Central memory CD8-positive, alpha-beta T cell (primary cell): ENCODE measurements at regions not wholly inside any gene's neighbourhood (a gene's known extent, or its start where the extent isn't known, plus 50 kb on each side); places are given as distances from the start of the nearest gene placed in this dataset.

Experiments used
- ATAC-seq: fragments of 150-1000 bp; cut with Tn5 transposase; replicated peaks from 2 replicates; pipeline ENCODE4 v1.10.0; 2022; ENCODE audit warnings: mild to moderate bottlenecking, moderate FRiP score, moderate number of reproducible peaks; ENCODE audit not compliant: poor library complexity, severe bottlenecking; ENCODE audit errors: extremely low read depth
- DNase-seq, 2 donors: peaks; one replicate each; pipeline ENCODE4 v3.0.0; 2021; ENCODE audit warnings: low spot score in 2 of 2
- H3K27ac Mint-ChIP-seq: one replicate; pipeline ENCODE4 v1.8.0; 2022; ENCODE audit warnings: low read depth, mild to moderate bottlenecking, moderate library complexity, mixed read lengths
- H3K27me3 Mint-ChIP-seq: one replicate; pipeline ENCODE4 v1.8.0; 2022; ENCODE audit warnings: mixed read lengths
- H3K36me3 Mint-ChIP-seq: one replicate; pipeline ENCODE4 v1.8.0; 2022; ENCODE audit warnings: mild to moderate bottlenecking, moderate library complexity, mixed read lengths; ENCODE audit not compliant: insufficient read depth
- H3K4me1 Mint-ChIP-seq: one replicate; pipeline ENCODE4 v1.8.0; 2022; ENCODE audit warnings: mixed read lengths
- H3K4me3 Mint-ChIP-seq: one replicate; pipeline ENCODE4 v1.8.0; 2022; ENCODE audit warnings: mild to moderate bottlenecking, moderate library complexity, mixed read lengths
- H3K9me3 Mint-ChIP-seq: one replicate; pipeline ENCODE4 v1.8.0; 2022; ENCODE audit warnings: mixed read lengths

DNA sequence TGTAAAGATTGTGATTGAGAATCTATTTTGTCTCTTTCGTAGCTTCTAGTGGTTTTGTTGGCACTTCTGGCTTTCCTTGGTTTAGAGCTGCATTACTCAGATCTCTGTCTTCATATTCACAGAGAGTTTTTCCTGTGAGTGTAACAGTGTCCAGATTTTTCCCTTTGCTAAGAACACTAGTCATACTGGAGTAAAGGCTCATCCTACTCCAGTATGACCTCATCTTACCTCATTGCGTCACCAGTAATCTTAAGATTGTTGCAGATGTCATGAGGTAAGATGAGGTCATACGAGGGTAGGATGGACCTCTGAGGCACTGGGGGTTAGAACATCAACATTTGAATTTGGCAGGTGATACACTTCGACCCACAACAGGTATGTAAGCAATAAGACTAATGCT, 461.2 kb downstream of the FLRT2 start:
- no peak overlapping the region for H3K4me3 Mint-ChIP-seq
- no peaks in the 10 kb centered on the region for H3K9me3 Mint-ChIP-seq
- peaks cover 3% of the 10 kb centered on the region for H3K36me3 Mint-ChIP-seq
- ATAC-seq (no peak), DNase-seq (no peak)
- no peaks in the 10 kb centered on the region for H3K4me1 Mint-ChIP-seq
- H3K27me3 Mint-ChIP-seq: no peaks in the 10 kb centered on the region
- no peak overlapping the region for H3K27ac Mint-ChIP-seq

DNA sequence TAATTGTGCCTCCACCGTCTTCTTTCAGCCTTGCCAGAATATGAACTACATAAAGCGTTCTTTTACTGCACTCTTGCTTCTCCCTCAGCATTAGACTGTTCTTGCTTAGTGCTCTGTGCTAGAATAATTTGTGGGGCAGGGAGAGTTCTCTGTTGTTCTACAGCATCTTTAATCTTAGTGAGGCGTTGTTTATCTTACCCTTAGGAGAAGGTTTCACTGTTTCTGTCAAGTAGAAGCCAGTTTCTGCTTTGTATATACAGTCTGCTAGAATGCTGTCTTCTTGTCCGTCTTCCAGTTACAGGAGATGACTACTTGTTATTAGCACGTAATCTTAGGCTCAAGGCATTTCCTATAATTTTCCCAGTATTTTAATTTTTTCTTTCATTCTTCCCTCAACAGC, 458.0 kb downstream of the FLRT2 start:
- Mint-ChIP-seq H3K27ac (no peak overlapping the region), H3K9me3 (no peaks in the 10 kb centered on the region), H3K27me3 (no peaks in the 10 kb centered on the region), H3K4me1 (no peaks in the 10 kb centered on the region), H3K4me3 (no peak overlapping the region), H3K36me3 (peaks cover 2% of the 10 kb centered on the region)
- ATAC-seq: no peak
- DNase-seq: no peak

DNA sequence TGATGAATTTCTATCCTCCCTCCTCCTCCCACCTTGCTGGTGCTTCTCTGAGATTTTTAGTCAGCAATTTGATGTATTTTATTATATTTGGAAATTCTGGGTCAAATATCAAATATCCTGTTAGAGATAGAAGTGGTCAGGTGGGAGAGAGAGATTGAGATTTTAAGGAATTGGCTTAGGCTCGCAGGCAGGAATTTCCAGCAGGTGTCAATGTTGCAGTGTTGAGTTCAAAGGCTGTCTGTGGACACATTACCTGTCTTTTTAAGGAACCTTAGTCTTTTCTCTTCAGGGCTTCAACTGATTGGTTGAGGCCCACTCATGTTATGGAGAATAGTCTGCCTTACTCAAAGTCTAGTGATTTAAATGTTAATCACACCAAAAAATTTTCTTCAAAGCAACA, 457.3 kb downstream of the FLRT2 start:
- Mint-ChIP-seq H3K36me3 (peaks cover 2% of the 10 kb centered on the region), H3K9me3 (no peaks in the 10 kb centered on the region), H3K27ac (no peak overlapping the region), H3K4me3 (no peak overlapping the region), H3K27me3 (no peaks in the 10 kb centered on the region), H3K4me1 (no peaks in the 10 kb centered on the region)
- no peak for ATAC-seq
- DNase-seq: no peak

DNA sequence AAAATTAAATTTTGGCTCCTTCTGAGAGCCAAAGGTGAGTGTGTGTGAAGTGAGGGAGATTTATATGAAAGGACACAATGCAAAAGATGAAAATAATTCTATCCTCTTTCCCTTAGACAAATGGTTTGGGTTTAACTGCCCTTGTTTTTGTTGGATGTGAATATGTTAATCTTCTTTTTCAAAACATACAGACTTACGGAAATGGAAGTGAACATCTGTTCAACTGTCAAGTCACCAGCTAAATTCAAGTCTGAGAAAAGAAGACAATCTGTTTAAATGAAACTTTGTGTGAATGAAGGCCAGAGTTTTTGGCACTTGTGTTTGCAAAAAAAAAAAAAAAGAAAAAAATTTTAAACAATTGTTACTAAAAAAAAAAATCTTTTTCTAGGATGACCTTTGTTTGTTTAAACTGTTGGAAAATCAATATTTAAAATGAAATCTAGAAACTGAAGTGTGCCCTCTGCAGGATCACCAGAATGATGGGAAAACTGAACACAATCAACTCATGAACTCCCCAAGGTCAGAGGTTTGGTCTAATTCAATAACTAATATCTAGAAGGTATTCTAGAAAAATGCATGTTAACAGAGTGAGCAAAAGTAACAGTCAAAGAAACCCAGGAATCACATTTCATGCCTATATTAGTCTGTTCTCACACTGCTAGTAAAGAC, 448.8 kb downstream of the FLRT2 start:
- DNase-seq (no peak), ATAC-seq (no peak)
- no peak overlapping the region for H3K27ac Mint-ChIP-seq
- no peaks in the 10 kb centered on the region for H3K27me3 Mint-ChIP-seq
- peaks cover 3% of the 10 kb centered on the region for H3K9me3 Mint-ChIP-seq
- peaks cover 6% of the 10 kb centered on the region for H3K36me3 Mint-ChIP-seq
- H3K4me3 Mint-ChIP-seq: no peak overlapping the region
- H3K4me1 Mint-ChIP-seq: peaks cover 5% of the 10 kb centered on the region

DNA sequence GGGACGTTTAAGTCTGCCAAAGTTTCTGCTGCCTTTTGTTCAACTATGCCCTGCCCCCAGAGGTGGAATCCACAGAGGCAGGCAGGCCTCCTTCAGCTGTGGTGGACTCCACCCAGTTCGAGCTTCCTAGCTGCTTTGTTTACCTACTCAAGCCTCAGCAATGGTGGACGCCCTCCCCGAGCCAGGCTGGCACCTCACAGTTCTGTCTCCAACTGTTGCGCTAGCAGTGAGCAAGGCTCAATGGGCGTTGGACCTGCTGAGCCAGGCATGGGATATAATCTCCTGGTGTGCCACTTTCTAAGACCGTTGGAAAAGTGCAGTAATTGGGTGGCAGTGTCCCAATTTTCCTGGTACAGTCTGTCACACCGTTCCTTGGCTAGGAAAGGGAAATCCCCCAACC, 444.7 kb downstream of the FLRT2 start:
- DNase-seq: no peak
- H3K4me3 Mint-ChIP-seq: no peak overlapping the region
- H3K9me3 Mint-ChIP-seq: peaks cover 12% of the 10 kb centered on the region
- ATAC-seq: no peak
- no peaks in the 10 kb centered on the region for H3K27me3 Mint-ChIP-seq
- no peak overlapping the region for H3K27ac Mint-ChIP-seq
- H3K4me1 Mint-ChIP-seq: peaks cover 34% of the 10 kb centered on the region
- peaks cover 4% of the 10 kb centered on the region for H3K36me3 Mint-ChIP-seq

DNA sequence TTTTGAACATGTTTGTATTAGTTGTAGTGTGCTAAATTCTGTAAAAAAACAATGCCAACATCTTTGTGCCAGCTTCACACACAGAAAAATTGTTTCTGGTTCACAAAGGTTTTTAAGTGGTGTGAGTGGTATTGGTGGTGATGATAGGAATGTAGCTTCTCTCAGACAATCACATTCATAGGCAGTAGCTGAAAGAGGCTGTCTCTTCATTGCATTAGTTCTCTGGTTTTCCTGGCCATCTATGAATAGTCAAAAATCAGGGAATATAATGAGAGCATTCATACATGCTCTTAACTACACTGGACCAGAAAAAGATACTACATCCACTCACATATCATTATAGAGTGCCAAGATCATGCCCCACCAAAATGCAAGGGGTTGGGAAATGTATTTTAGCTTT, 433.5 kb downstream of the FLRT2 start:
- ATAC-seq (no peak), DNase-seq (no peak)
- Mint-ChIP-seq H3K27ac (no peak overlapping the region), H3K36me3 (no peaks in the 10 kb centered on the region), H3K4me3 (no peak overlapping the region), H3K4me1 (peaks cover 40% of the 10 kb centered on the region), H3K27me3 (no peaks in the 10 kb centered on the region), H3K9me3 (no peaks in the 10 kb centered on the region)

DNA sequence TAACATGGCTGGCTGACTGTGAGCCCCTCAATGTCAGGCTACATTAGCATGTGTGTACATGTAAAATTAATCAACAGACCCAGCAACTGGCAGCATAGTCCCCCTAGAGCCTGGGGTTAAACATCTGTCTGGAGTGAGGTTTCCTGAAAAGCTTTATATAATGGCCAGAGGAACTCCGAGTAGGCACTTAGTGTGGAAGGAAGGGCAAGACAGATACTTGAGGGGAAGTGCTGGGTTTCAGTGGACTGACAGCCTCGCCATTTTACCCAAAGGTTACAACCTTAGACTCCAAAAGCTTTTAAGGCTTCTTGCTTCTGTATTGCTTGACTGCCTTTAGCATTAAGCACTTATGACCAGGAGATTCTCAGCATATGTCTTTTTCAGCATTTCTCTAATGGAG, 430.8 kb downstream of the FLRT2 start:
- DNase-seq (no peak), ATAC-seq (no peak)
- peaks cover 33% of the 10 kb centered on the region for H3K4me1 Mint-ChIP-seq
- H3K4me3 Mint-ChIP-seq: no peak overlapping the region
- H3K27me3 Mint-ChIP-seq: no peaks in the 10 kb centered on the region
- H3K9me3 Mint-ChIP-seq: no peaks in the 10 kb centered on the region
- H3K36me3 Mint-ChIP-seq: no peaks in the 10 kb centered on the region
- no peak overlapping the region for H3K27ac Mint-ChIP-seq

DNA sequence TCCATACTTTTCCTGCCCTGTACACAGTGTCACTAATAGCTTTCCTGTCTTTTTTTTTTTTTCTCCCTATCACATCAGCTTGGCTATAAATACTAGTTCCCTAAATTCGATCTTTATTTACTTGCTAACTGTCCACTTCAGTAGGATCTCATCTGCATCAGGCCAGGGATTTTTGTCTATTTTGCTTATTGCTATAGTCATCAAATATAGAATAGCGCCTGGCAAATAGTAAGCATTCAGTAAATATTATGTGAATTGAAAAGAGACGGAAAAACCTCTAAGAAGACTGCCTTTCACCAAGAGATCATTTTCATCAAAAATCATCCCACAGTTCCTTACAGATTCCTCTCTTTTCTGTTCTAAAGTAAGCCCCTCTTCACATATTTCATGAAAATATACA, 429.1 kb downstream of the FLRT2 start:
- Mint-ChIP-seq H3K4me3 (no peak overlapping the region), H3K27ac (no peak overlapping the region), H3K27me3 (no peaks in the 10 kb centered on the region), H3K36me3 (no peaks in the 10 kb centered on the region), H3K9me3 (no peaks in the 10 kb centered on the region), H3K4me1 (peaks cover 36% of the 10 kb centered on the region)
- ATAC-seq (no peak), DNase-seq (no peak)

DNA sequence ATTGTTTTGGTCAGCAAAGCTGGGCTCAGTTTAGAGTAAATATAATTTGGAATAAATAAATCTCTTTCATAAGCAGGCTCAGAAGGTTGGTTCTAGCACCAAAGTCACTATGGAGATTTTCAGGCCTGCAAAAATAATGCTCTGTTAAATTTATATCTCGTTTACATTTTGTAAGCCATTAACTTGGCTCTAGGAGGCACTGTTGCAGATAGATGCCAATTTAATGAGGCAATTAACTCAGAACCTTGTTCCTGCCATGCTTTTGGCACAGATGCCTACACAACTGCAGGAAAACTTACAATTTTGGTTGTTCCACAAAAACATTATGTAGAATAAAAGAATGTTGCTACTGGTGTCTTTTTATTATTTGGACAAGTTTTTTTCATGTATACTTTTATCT, 428.1 kb downstream of the FLRT2 start:
- Mint-ChIP-seq H3K4me1 (peaks cover 39% of the 10 kb centered on the region), H3K27ac (no peak overlapping the region), H3K9me3 (no peaks in the 10 kb centered on the region), H3K27me3 (no peaks in the 10 kb centered on the region), H3K4me3 (no peak overlapping the region), H3K36me3 (no peaks in the 10 kb centered on the region)
- DNase-seq (no peak), ATAC-seq (no peak)

DNA sequence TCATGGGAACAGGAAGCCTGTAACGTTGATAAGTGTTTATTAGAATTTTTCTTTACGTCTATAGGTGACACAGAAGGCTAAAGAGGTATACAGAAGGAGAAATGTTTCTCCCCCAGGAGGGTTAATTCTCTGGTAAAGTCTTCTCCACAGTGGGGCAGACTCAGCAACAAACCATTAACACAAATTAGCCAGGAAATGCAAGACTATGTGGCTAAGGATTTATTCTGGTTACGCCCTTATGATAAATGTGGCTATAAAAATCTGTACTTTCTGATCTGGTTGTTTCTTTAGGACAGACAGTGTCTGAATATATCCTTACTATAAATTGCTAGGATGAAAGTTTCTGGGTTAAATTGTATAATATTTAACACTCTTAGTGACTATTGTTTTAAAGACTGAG, 423.3 kb downstream of the FLRT2 start:
- no peaks in the 10 kb centered on the region for H3K9me3 Mint-ChIP-seq
- no peak overlapping the region for H3K4me3 Mint-ChIP-seq
- no peak overlapping the region for H3K27ac Mint-ChIP-seq
- DNase-seq (no peak), ATAC-seq (no peak)
- no peaks in the 10 kb centered on the region for H3K27me3 Mint-ChIP-seq
- H3K4me1 Mint-ChIP-seq: peaks cover 19% of the 10 kb centered on the region
- no peaks in the 10 kb centered on the region for H3K36me3 Mint-ChIP-seq

DNA sequence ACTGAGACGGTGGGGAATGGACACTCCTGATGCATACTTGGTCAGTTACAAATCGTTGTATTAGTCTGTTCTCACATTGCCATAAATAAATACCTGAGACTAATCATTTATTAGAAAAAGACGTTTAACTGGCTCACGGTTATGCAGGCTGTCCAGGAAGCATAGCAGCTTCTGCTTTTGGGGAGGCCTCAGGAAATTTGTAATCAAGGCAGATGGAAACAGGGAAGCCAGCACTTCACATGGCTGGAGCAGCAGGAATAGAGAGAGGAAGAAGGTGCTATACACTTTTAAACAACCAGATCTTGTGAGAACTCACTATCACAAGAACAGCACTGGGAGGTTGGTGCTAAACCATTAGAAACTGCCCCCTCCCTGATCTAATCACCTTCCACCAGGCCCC, 418.2 kb downstream of the FLRT2 start:
- Mint-ChIP-seq H3K4me3 (no peak overlapping the region), H3K27ac (no peak overlapping the region)

DNA sequence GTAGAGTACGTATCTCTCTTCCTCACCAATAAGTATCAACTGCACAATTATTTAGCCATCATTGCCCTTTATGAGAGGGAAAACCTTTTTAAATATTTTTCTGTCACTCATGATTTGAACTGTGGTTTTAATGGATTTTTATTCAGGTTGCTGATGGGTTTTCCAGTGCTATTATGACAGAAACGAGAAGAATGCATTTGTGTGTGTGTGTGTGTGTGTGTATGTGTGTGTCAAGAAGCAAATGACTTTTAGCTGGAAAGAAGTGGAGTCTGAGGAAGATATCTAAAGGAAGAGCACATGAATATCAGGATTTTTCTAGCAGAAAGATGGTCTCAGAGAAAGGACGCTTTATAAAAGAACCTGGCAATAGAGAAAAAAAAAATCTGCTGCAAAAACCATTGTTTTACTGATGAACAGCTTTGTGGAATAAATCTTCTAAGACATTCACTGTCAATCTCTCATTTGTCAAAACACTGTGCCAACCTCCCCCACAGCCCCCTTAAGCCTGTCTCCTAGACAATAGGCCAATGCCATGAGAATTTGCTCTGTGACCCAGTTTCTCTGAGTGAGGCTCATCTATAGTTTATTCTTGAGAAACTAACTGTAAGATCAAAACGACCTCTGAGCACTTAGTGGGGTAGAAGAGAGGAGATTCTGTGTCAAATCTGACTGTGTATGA, 417.7 kb downstream of the FLRT2 start:
- peaks cover 2% of the 10 kb centered on the region for H3K36me3 Mint-ChIP-seq
- ATAC-seq (no peak), DNase-seq (no peak)
- H3K4me3 Mint-ChIP-seq: no peak overlapping the region
- peaks cover 24% of the 10 kb centered on the region for H3K4me1 Mint-ChIP-seq
- no peaks in the 10 kb centered on the region for H3K9me3 Mint-ChIP-seq
- H3K27me3 Mint-ChIP-seq: no peaks in the 10 kb centered on the region
- no peak overlapping the region for H3K27ac Mint-ChIP-seq

More for the DNA sequence above, 418.2 kb downstream of the FLRT2 start:
- ATAC-seq (no peak), DNase-seq (no peak)
- Mint-ChIP-seq H3K27me3 (no peaks in the 10 kb centered on the region), H3K9me3 (no peaks in the 10 kb centered on the region), H3K4me1 (peaks cover 27% of the 10 kb centered on the region), H3K36me3 (peaks cover 2% of the 10 kb centered on the region)

DNA sequence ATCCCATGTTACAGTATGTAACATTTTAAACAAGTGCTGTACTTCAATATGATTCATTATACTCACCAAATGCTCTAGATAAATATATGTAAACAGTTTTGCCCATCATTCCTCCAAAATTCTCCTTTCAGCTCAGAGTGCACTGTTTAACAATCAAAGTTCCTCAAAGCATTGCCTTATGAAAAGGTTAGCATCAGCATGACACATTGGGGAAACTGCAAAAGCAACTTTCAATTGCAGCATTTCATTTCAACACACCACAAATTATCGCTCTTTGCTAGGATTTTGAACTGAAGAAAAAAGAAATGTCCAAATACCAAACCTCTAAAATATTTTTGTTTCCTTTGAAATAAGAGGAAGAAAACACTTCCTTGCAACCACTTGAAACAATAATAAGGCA, 413.2 kb downstream of the FLRT2 start:
- peaks cover 51% of the 10 kb centered on the region for H3K4me1 Mint-ChIP-seq
- H3K36me3 Mint-ChIP-seq: peaks cover 2% of the 10 kb centered on the region
- DNase-seq: no peak
- no peak for ATAC-seq
- no peak overlapping the region for H3K27ac Mint-ChIP-seq
- peaks cover 6% of the 10 kb centered on the region for H3K9me3 Mint-ChIP-seq
- no peak overlapping the region for H3K4me3 Mint-ChIP-seq
- no peaks in the 10 kb centered on the region for H3K27me3 Mint-ChIP-seq
